ENCODE measurements at regions not wholly inside any gene's neighbourhood (a gene's known extent, or its start where the extent isn't known, plus 50 kb on each side); places are given as distances from the start of the nearest gene placed in this dataset.
"Not testable (repeated sequence)": the region's sequence is repeated elsewhere in the genome, so short reads cannot be mapped to it uniquely, and the experiment has no call there.

DNA sequence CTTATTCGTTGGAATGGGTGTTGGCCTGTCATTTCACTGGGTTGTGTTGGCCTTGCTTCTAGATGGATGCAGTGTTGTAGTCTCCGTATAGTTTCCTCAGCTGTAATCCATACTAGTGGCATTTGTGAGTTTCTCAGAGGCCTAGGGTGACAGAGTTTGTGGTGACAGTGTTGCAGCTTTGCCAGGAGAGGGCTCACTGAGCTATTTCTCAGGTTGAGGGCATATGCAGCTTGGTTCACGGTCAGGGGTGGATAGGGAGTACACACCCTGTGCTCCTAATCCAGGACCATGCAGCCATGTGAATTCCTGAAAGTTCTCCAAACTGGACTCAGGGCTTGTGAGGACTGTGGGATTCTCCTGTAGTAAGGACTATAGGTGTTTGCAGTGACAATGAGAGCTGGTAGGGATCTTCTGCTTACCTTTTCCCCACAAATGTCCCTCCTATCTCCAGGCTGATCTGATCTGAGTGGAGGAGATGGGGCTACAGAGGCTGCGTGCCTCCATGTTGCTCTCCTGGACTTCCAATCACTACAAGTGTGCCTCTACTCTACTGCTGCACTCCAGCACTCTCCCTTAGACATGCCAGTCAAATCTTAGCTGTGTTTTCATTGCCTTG, 229.0 kb downstream of the STK31 start:
- FAIRE-seq = no peak

DNA sequence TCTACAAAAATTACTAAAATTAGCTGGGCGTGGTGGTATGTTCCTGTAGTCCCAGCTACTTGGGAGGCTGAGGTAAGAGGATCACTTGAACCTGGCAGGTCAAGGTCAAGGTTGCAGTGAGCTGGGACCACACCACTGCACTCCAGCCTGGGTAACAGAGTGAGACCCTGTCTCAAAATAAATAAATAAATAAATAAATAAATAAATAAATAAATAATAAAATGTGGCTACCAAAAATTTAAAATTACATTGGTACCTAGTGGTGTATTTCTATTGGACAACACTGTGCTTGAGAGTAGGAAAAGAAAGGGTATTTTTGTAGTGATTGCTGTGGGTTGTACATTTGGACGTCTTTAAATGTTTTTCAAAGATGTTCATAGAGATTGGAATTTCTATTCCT, 229.7 kb downstream of the STK31 start:
- FAIRE-seq = not testable (repeated sequence)

DNA sequence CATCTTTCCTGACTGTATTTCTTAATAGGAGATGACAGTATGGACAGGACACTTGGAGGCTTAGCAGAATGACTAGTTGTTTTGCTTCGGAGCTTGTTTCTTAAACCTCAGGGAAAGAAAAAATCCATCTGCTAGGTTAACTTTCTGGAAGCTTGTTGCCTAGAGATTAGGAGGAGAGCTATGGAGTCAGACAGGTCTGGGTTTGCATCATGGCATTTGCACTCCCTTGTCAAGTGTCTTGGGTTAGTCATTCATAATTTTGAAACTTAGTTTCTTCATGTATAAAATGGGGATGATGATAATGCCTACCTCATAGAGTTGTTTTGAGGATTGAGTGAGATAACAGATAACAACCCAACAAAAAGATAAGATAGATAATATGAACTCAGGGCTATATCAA, 231.5 kb downstream of the STK31 start:
- no peak for FAIRE-seq

DNA sequence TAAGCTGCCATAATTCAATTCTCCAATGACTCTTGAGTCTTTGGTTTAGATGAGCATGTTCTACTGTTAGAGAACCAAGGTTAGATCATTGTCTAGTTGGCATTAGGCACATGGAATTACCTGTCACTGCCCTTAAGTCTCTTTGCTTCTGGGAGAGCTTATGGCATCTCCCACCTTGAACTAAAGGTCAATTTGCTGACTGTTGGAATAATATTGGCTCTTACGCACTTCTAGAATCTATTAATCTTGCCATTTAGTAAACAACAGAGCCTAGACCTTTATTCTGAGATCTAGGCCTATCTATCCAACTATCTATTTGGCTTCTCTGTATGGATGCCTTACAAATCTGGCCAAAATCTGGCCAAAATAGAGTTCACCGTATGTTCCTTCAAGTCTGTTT, 232.0 kb downstream of the STK31 start:
- no peak for FAIRE-seq

DNA sequence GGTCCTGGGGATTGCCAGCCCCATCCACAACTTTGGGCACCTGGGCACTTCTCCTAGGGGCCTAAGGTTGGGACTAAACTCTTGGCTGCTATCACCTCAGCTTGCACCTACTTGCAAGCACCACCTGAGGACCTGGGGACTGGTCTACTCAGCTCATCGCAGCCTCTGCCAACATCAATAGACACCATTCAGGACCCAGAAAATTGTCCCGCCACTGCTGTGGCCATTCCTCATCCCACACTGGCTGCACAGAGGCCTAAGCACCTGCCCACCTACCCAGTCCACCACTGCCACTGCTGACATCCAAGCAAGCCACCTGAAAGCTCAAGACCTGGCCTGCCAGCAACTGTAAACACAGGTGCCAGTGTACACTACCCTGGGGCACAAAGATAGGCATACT, 234.1 kb downstream of the STK31 start:
- FAIRE-seq = no peak

GRCh38 chr7:23945472-23945871, 235.5 kb downstream of the STK31 start:
- FAIRE-seq = no peak

- no peak for FAIRE-seq
These were observed 245.1 kb downstream of the STK31 start for GRCh38 chr7:23955145-23955544.

GRCh38 chr7:23955600-23956149, 245.7 kb downstream of the STK31 start:
- FAIRE-seq = no peak

- FAIRE-seq = no peak
These were observed 247.0 kb downstream of the STK31 start for GRCh38 chr7:23956772-23957576.

DNA sequence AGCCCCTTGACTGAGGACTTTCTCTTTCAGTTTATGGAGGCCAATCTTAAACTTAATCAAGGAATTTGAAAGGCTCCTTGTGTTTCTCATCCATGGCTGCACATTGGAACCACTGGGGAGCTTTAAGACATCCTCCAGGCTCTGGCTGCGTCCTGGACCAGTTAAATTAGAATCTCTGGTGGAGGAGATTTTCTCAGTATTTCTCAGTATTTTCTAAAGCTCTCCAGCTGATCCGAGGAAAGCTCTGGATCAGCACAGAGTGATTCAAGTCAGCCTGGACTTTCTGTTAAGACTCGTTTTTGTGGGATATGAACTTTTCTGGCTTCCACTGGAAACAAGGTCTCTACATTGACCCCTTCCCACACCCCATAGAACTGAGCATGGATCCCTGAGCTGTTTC, 249.8 kb downstream of the STK31 start:
- FAIRE-seq = no peak

GRCh38 chr7:23960361-23960760, 250.3 kb downstream of the STK31 start:
- FAIRE-seq = no peak

DNA sequence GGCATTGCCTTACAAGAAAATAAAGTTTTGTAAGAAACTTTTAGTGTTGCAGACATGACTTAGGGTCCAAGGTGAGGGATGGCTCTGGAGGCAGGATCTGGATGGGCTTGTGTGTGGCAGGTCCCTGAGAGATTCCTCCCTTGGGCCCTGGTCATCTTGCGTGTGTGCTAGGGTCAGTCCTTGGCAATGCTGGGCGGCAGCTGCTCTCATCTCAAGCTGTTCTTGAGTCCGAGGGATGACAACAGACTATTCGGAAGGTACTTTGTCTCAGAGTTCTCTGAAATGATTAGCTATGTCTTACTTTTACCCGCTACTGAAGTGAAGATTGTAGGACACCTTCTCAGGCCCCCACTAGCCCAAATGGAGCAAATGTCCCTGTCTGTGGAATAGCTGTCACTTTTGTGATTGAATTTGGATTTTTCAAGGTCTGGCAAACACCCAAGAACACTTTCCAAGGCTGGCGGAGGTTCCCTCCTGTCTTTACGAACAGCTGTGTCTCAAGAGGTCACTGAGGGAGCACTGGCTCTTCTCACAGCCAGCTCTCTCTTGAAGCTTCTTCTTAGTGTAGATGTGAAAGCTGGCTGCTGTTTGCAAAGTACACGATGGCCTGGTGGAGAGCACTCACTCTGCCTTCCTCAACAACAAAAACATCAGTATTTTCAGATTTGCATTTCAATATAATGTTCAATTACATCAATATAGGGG, 253.6 kb downstream of the STK31 start:
- no peak for FAIRE-seq

- no peak for FAIRE-seq
These were observed 254.7 kb downstream of the STK31 start for GRCh38 chr7:23964715-23965114.

GRCh38 chr7:23965296-23965695, 255.3 kb downstream of the STK31 start:
- FAIRE-seq = no peak

DNA sequence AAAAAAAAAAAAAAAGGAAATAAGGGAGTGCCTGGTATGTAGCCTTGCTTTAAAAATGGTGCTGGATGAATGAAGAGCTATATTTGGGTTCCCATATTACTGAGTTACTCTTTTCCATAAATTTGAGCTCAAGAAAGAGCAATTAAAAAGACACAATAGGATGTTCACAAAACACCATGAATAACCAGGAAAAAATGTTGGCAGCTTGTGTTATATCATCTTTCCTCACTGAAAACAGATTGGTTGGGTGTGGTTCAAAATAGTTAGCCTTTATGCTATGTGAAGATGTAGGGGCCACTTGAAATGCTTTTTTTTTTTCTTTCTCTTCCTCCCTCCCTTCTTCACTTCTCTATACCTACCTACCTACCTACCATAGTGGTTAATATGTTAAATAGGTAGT, 256.9 kb downstream of the STK31 start:
- no peak for FAIRE-seq

GRCh38 chr7:23967949-23968599, 258.1 kb downstream of the STK31 start:
- no peak for FAIRE-seq

DNA sequence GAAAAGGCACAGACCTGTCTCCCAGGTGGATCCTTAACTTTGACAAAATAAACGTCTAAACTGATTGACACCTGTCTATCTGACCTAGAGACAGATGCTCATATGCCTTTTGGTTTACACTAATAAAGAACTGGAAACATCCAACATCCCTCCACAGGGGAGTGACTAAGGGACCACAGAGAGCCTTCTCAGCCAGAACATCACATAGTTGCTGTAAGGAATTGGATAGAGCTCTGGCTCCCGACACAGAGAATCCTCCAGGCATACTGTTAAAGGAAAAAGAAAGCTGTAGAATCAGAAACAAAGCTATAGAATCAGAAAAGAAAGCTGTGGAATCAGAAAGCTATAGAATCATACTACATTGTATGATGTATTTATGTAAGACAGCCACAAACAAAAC, 258.8 kb downstream of the STK31 start:
- FAIRE-seq = no peak

DNA sequence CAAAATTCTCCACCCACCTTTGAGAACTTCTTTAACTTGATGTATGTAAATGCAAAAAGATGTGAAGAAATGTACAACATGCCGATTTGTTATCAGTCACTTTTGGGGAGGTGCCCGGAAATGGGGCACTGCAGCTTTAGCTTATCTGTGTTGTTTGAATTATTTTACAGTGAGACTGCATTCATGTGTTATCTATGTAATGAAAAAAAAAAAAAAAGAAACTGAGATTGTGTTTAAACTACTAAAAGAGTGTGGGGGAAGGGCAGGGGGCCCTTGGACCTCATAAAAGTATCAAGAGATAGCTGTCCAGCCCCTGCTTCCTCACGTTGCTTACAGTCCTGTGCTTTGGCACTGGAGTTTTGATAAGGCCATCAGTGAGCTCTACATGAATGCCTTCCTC, 259.4 kb downstream of the STK31 start:
- no peak for FAIRE-seq

DNA sequence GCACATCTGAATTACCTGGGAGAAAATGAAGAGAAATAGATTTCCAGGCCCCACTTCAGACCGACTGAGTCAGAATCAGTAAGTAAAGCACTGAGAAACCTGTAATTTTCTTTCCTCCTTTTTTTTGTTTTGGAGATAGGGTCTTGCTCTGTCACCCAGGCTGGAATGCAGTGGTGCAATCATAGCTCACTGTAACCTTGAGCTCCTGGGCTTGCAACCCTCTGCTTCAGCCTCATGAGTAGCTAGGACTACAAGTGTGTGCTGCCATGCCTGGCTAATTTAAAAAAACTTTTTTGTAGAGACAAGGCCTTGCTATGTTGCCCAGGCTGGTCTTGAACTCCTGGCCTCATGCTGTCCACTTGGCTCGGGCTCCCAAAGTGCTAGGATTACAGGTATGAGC, 260.2 kb downstream of the STK31 start:
- FAIRE-seq = no peak

DNA sequence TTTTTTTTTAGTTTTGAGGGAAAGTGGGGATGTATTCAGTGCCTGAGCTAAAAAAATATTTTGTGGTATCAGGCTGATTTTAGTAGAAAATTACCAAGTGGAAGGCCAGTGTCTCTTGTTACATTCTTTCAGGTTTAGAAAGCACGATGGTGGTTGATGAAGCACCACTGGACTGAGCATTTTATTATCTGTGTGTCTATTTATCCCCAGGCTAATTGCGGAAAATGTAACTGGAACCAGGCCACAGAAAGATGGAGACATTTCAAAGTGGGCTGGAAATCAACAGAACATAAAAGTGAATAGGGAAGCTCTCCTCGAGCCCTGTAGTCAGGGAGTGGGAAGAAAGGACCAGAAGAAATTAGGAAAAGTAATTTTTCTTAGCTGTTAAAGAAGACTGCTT, 261.0 kb downstream of the STK31 start:
- FAIRE-seq = no peak

DNA sequence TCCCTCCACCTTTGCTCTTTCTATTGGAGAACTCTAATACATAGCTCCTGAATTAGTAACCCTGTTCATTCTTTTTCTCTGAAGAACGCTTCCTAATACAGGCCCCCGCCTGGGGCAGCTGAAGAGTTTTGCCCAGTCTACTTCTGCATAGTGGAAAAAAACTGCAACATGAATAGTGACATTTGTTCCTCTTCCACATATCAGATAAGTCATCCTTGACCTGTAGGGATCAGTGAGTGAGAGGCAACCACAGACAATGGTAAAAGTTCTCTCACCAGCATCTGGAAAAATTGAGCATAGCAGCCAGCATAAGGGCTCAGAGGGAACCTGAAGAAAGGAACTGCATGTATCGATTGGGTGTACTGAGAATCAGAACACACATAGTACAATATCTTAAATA, 262.0 kb downstream of the STK31 start:
- no peak for FAIRE-seq

- no peak for FAIRE-seq
These were observed 263.2 kb downstream of the STK31 start for GRCh38 chr7:23973264-23973663.

GRCh38 chr7:23980081-23980480, 270.1 kb downstream of the STK31 start:
- no peak for FAIRE-seq

Data from colon (tissue), 2 donors.